ENCODE measurements at regions not wholly inside any gene's neighbourhood (a gene's known extent, or its start where the extent isn't known, plus 50 kb on each side); places are given as distances from the start of the nearest gene placed in this dataset.
A peak's percentile ranks its signal among the peaks of the same experiment; 100 is the strongest.

DNA sequence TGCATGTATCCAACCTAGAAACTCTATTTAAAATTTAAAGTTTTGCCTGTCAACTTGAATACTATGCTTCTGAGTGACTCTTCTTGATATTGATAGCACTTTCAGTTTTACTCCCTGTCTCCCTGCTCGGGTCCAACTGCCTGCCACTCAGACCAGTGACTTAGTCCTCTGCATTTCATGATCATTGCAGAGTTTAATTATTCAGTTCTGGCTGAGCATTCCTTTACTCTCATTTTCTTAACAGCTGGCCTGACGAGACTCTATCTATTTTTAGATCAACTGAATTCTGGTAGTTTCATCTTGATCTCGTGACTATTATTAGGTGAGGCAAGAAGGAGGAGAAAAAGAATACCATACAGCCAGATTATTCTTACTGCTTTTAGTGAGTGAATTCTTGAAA is 617.4 kb downstream of the SI start:
- no peak for DNase-seq (ENCODE audit: low read depth)

- peak; percentile 6 for DNase-seq (ENCODE audit: low read depth)
Observed at GRCh38 chr3:164459521-164460151, 618.7 kb downstream of the SI start.

DNA sequence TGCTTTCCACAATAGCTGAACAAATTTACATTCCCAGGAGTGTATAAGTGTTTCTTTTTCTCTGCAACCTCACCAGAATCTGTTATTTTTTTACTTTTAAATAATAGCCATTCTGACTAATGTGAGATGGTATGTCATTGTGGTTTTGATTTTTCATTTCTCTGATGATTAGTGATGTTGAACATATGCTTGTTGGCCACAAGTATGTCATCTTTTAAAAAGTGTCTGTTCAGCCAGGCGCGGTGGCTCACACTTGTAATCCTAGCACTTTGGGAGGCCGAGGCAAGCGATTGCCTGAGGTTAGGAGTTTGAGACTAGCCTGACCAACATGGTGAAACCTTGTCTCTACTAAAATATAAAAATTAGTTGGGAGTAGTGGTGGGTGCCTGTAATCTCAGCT is 619.3 kb downstream of the SI start:
- peak; percentile 22 for DNase-seq (ENCODE audit: low read depth)

DNA sequence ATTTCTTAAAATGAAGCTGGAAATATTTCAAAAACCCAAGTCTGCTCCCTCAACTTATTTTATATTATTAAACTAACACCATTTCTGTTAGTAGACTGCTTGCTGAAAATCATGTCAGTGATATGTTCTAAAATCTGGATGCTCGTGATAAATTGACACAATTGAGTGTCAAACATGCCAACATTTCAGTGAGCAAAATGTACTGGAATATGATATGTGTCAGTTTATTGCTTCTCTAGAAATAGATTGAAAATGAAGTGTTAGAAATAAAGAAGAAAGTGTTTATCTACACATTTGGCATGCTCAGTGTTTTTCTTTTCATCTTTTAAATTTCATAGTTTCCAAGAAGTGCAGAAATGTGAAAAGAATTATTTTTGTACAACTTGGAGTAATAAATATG is 624.6 kb downstream of the SI start:
- DNase-seq (ENCODE audit: low read depth) = no peak

GRCh38 chr3:164452707-164453106 is 625.6 kb downstream of the SI start:
- DNase-seq (ENCODE audit: low read depth) = no peak

DNA sequence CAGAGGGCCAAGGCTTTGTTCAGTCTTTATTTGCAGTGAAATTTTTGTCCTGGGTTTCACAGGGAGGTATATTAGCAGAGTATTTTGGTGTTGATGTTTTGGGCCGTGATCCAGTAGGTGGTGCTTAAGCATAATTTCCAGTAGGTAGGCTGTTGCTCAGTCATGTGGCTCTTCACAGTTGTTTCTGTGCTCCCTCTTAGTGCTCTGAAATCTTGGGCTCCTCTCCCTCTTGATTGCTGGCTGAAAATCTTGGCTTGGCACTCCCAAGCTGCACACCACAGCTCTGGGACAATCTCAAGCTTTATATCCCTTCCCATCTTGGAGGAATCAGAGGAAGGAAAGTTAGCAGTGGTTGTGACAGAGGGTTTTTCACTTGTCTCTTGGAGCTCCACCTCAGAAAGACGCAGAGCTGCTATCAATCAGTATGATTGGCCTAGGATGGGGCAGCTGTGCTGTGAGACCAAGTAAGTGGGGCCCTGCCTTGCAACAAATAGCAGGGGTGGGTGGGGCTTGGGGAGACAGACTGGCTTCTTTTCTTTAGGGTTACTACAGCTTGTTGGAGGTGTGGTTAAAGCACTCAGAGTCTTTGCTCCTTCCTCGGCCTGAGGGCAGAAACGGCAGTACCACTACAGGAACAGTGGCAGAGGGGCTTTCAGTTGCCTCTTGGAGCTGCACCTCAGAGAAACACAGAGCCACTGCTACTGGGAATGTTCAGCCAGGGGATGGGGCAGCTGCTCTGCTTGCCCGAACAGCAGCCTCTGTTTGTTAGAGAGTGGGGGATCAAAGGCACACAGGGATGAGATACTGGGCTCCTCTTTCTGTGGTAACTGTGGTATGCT is 627.0 kb downstream of the SI start:
- DNase-seq (ENCODE audit: low read depth) = no peak

- no peak for DNase-seq (ENCODE audit: low read depth)
Observed at GRCh38 chr3:164450276-164450905, 627.9 kb downstream of the SI start.

GRCh38 chr3:164419220-164419619 is 659.1 kb downstream of the SI start:
- no peak for DNase-seq (ENCODE audit: low read depth)

DNA sequence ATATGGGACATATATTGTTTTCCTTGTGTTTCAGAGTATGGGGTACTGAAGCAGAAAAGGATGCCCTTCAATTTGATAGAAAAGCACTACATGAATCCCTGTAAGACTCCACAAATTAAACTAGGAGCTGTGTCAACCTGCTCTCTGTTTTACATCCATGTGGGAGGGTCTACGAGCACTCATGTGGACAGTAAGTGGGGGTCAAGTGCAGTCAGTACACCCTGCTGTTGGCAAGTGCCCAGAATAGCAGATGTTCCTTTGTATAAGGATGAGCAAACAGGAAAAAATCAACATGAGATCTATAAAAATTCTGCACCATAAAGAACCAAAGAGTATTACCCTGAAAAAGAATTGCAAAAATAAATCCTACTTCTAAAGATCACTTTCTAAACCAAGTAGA is 659.9 kb downstream of the SI start:
- DNase-seq (ENCODE audit: low read depth) = no peak

DNA sequence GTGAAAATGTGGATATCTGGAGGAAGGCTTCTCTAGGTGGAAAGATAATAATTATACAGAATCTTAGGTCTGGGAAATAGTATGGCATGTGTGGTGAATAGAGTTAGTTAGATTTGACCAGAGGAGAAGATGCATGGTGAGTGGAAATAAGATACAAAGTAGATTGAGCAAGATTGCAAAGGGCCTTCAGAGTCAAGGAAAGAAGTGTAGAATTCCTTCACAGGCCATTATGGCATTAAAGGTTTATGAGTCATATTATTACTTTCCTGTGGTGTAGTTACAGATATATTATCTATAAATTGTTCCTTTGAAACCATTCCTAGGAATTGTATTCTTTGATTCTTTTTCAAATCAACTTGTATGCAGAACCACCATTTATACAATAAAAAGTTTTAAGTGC is 660.3 kb downstream of the SI start:
- DNase-seq (ENCODE audit: low read depth) = no peak

DNA sequence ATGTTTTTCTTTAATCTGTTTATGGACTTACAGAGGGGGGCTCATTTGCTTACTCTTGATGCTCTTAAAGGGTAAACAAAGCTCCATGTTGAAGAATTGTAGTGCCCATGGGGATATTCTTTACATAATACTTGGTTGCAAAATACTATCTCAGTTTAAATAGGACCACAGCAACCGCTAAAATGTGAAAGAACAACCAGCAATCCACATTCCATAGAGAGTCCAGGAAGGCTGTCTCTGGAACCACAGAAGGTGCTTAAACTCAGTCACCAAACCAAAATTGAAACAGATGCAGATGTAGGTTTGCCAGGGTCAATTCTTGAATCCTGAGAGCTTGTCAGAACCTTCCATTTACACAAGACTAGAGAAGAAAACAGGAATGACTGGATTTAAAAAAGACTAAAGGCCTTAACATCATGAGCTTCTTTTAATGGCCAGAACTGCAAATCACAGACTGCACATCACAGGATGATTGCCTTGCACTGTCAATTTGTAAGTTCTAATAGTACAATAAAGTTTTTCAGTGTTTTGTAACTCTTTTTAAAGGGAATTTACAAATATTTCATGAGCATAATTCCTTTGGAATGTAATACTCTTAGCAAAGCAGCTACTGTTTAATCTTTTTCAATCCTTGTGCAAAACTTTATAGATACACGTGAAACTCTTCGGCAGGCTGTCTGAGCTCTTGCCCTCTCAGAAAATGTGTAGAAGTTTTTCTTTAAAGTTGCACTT is 661.6 kb downstream of the SI start:
- DNase-seq (ENCODE audit: low read depth) = no peak

DNA sequence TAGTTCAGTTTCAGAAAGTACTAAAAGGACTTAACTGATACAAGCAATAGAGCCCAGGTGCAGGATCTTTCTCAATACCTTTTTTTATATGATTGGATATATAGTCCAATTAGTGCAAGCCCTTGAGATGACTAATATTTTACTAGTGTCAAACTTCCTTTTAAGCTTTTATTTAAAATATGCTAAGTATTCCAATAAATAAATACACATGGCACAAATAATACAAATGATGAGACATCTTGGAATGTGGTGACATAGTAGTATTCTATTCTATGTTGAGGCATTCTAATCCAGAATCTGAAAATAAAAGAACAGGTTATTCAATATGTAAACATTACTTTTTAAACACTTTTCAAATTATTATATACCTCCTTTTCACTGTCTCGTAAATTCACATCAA is 670.0 kb downstream of the SI start:
- DNase-seq (ENCODE audit: low read depth) = no peak

- DNase-seq (ENCODE audit: low read depth) = no peak
Observed at GRCh38 chr3:164407111-164407510, 671.2 kb downstream of the SI start.

GRCh38 chr3:164406281-164406680 is 672.0 kb downstream of the SI start:
- no peak for DNase-seq (ENCODE audit: low read depth)

DNA sequence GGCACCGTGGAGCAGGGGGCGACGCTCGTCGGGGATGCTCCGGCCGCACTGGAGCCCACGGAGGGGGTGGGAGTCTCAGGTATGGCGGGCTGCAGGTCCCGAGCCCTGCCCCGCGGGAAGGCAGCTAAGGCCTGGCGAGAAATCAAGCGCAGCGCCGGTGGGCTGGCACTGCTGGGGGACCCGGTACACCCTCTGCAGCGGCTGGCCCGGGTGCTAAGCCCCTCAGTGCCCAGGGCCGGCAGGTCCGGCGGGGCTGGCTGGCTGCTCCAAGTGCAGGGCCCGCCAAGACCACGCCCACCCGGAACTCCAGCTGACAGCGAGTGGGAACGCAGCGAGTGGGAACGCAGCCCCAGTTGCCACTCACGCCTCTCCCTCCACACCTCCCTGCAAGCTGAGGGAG is 676.4 kb downstream of the SI start:
- DNase-seq (ENCODE audit: low read depth) = peak; percentile 8

DNA sequence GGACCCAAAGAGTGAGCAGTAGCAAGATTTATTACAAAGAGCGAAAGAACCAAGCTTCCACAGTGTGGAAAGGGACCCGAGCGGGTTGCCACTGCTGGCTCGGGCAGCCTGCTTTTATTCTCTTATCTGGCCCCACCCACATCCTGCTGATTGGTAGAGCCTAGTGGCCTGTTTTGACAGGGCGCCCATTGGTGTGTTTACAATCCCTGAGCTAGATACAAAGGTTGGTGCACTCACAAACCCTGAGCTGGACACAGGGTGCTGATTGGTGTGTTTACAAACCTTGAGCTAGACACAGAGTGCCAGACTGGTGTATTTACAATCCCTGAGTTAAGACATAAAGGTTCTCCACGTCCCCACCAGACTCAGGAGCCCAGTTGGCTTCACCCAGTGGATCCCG is 676.9 kb downstream of the SI start:
- peak; percentile 6 for DNase-seq (ENCODE audit: low read depth)

GRCh38 chr3:164397462-164397861 is 680.8 kb downstream of the SI start:
- no peak for DNase-seq (ENCODE audit: low read depth)

- DNase-seq (ENCODE audit: low read depth) = no peak
Observed at GRCh38 chr3:164393171-164393570, 685.1 kb downstream of the SI start.

GRCh38 chr3:164390046-164390445 is 688.2 kb downstream of the SI start:
- DNase-seq (ENCODE audit: low read depth) = no peak

DNA sequence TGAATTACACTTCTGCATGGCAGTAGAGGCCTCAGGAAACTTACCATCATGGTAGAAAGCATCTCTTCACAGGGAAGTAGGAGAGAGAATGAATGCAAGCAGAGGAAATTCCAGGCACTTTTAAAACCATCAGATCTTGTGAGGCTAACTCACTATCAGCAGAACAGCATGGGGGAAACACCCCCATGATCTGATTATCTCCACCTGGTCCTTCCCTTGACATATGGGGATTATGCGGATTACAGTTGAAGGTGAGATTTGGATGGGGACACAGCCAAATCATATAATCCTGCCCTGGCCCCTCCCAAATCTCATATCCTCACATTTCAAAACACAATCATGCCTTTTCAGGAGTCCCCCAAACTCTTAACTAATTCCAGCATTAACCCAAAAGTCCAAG is 691.1 kb downstream of the SI start:
- DNase-seq (ENCODE audit: low read depth) = no peak

DNA sequence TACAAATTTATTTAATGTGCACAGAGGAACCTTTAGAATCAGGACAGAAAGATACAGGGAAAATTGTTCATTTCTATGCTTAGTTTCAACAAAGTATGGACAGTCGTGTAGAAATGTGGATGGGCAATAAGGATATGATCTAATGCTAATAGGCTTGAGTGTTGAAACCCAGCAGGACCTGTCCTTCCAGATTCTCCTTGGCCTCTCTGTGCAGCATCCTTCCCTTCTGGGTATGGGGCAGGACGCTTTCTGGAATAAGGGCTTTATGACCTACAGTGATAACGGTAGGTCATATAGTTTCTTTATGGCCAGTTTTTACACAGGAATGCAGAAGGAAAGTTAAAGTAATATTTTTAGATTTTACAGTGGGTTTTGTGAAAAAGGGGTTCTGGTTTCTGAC is 698.1 kb downstream of the SI start:
- no peak for DNase-seq (ENCODE audit: low read depth)

- no peak for DNase-seq (ENCODE audit: low read depth)
Observed at GRCh38 chr3:164377466-164377865, 700.8 kb downstream of the SI start.

Measured in Daoy (cell line).